Type B pancreatic cell (in vitro differentiated cells): ENCODE measurements at regions not wholly inside any gene's neighbourhood (a gene's known extent, or its start where the extent isn't known, plus 50 kb on each side); places are given as distances from the start of the nearest gene placed in this dataset.
A peak's percentile ranks its signal among the peaks of the same experiment; 100 is the strongest.

ENCODE experiments used
- DNase-seq: peaks from one replicate; pipeline ENCODE4 v3.0.0; 2021; ENCODE audit warnings: mixed read lengths; ENCODE audit not compliant: unreplicated experiment; ENCODE audit errors: extremely low spot score
- H3K27ac Mint-ChIP-seq: 2 replicates; pipeline ENCODE4 v1.8.0; 2021; ENCODE audit warnings: mild to moderate bottlenecking, mixed read lengths
- H3K27me3 Mint-ChIP-seq: 2 replicates; pipeline ENCODE4 v1.8.0; 2021; ENCODE audit warnings: mixed read lengths
- H3K36me3 Mint-ChIP-seq: 2 replicates; pipeline ENCODE4 v1.8.0; 2021; ENCODE audit warnings: mixed read lengths
- H3K4me1 Mint-ChIP-seq: one replicate; pipeline ENCODE4 v1.8.0; 2021; ENCODE audit warnings: mixed read lengths; ENCODE audit not compliant: unreplicated experiment
- H3K4me3 Mint-ChIP-seq: 2 replicates; pipeline ENCODE4 v1.8.0; 2021; ENCODE audit warnings: mild to moderate bottlenecking, mixed read lengths
- H3K9me3 Mint-ChIP-seq: 2 replicates; pipeline ENCODE4 v1.8.0; 2021; ENCODE audit warnings: mixed read lengths
- TF ChIP-seq, protein P1 (sequence below): fragments of 200-600 bp; sonication (generic); conservative IDR thresholded peaks from 2 replicates; pipeline ENCODE4 v1.5.0; 2021; ENCODE audit warnings: antibody characterized with exemption, mild to moderate bottlenecking

DNA sequence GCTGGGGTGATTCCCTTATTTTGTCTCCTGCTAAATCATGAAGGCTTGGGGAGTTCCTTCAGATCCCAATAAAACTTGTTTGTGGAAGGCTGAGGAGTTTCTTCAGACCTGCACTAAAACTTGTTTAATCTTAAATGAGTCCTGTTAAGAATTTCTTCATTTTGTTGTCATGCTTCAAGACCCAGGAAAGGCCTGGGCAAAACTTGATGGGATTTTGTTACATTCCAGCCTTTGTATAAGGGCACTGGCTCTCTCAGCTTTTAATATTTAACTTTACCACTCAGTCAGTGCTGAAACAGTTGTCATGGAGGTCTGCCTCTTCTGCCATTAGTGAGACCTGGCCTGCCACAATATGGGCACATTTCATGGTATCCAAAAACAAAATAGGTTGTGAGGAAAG, 699.0 kb downstream of the ETS1 start:
- Mint-ChIP-seq H3K27ac (no peak overlapping the region), H3K36me3 (peaks cover 5% of the 10 kb centered on the region), H3K4me1 (peaks cover 4% of the 10 kb centered on the region), H3K9me3 (peaks cover 7% of the 10 kb centered on the region), H3K4me3 (no peak overlapping the region), H3K27me3 (no peaks in the 10 kb centered on the region)
- DNase-seq: no peak
- TF ChIP-seq, protein P1, sequence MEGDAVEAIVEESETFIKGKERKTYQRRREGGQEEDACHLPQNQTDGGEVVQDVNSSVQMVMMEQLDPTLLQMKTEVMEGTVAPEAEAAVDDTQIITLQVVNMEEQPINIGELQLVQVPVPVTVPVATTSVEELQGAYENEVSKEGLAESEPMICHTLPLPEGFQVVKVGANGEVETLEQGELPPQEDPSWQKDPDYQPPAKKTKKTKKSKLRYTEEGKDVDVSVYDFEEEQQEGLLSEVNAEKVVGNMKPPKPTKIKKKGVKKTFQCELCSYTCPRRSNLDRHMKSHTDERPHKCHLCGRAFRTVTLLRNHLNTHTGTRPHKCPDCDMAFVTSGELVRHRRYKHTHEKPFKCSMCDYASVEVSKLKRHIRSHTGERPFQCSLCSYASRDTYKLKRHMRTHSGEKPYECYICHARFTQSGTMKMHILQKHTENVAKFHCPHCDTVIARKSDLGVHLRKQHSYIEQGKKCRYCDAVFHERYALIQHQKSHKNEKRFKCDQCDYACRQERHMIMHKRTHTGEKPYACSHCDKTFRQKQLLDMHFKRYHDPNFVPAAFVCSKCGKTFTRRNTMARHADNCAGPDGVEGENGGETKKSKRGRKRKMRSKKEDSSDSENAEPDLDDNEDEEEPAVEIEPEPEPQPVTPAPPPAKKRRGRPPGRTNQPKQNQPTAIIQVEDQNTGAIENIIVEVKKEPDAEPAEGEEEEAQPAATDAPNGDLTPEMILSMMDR: no peak

DNA sequence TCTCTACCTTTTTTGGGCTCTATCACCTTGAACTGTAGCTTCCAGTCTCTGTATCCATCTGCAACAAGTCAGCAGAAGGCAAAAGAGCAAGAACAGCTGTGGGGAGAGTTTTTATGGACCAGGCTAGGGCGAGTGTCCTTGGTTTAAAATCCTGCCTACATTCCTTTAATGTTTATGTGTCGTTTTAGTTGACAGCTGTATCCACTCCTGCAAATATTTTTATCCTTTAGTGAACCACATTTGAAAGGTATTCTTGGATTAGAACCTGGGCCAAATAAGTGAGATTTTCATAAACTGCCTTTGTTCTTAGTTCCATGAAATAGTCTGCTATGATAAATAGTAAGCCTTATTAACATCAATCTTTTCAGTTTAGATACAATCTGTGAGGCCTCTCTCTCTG, 712.2 kb downstream of the ETS1 start:
- no peak overlapping the region for H3K4me3 Mint-ChIP-seq
- no peaks in the 10 kb centered on the region for H3K4me1 Mint-ChIP-seq
- H3K36me3 Mint-ChIP-seq: no peaks in the 10 kb centered on the region
- no peaks in the 10 kb centered on the region for H3K27me3 Mint-ChIP-seq
- TF ChIP-seq, protein P1: no peak
- no peak overlapping the region for H3K27ac Mint-ChIP-seq
- no peaks in the 10 kb centered on the region for H3K9me3 Mint-ChIP-seq
- no peak for DNase-seq

DNA sequence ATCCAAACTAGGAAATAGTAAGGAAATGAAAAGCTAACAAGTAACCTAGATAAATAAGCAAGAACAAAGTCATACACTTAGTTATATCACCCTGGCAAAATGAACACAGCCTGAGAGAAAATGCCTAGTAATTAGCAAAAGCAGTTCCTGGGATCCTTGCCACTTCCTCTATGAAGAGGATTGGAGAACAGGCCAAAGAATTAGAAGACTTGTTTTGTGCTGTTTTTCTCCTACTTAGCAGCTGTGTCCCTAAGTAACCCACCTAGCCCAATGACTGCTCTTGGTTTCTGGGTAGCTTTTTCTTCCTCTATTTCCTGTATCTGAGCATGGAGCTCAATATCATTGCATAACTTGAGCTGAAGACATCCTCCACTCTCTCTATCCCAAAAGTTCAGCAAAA, 713.9 kb downstream of the ETS1 start:
- no peak for DNase-seq
- H3K27ac Mint-ChIP-seq: no peak overlapping the region
- no peaks in the 10 kb centered on the region for H3K4me1 Mint-ChIP-seq
- no peaks in the 10 kb centered on the region for H3K36me3 Mint-ChIP-seq
- no peaks in the 10 kb centered on the region for H3K27me3 Mint-ChIP-seq
- no peaks in the 10 kb centered on the region for H3K9me3 Mint-ChIP-seq
- no peak overlapping the region for H3K4me3 Mint-ChIP-seq
- TF ChIP-seq, protein P1: no peak

DNA sequence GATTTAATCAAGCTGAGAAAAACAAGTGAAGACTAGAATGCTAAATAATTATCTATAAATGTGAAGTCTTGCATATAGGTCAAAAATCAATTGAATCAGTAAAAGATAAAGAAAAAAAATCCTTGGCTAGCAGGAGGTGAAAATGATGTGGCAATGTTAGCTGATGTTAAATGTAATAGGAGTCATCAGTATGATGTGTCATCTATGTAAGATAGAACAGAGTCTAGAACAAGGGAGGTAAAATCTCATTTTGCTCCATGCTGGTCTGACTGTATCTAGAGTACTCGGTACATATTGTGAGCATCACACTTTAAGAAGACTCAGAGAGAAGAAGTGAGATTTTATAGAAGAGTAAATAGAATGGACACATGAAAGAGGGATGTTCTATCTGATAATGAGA, 721.2 kb downstream of the ETS1 start:
- peaks cover 4% of the 10 kb centered on the region for H3K9me3 Mint-ChIP-seq
- no peak overlapping the region for H3K27ac Mint-ChIP-seq
- peaks cover 3% of the 10 kb centered on the region for H3K27me3 Mint-ChIP-seq
- H3K4me1 Mint-ChIP-seq: peaks cover 9% of the 10 kb centered on the region
- H3K4me3 Mint-ChIP-seq: no peak overlapping the region
- no peaks in the 10 kb centered on the region for H3K36me3 Mint-ChIP-seq
- TF ChIP-seq, protein P1: no peak
- DNase-seq: no peak

DNA sequence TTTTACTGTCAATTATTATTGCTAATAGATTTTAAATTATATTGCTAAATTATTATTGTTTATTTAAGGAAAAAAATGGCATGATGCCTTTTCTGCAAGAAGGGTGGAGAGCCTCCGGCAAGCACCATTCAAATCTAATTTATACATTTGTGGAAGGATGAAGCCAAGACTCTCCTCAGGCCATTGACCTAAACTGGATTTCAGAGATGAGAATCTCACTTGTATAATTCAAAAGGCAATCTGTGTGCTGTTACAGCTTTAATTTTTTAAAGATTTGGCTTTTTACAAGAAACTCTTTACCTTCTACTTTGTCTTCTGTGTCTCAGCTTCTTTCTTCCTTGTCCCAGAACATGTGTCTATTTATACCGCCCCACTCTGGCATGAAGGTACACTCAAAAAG, 722.5 kb downstream of the ETS1 start:
- no peak for DNase-seq
- no peaks in the 10 kb centered on the region for H3K36me3 Mint-ChIP-seq
- TF ChIP-seq, protein P1: no peak
- peaks cover 9% of the 10 kb centered on the region for H3K4me1 Mint-ChIP-seq
- H3K9me3 Mint-ChIP-seq: peaks cover 4% of the 10 kb centered on the region
- peaks cover 3% of the 10 kb centered on the region for H3K27me3 Mint-ChIP-seq
- no peak overlapping the region for H3K4me3 Mint-ChIP-seq
- no peak overlapping the region for H3K27ac Mint-ChIP-seq

DNA sequence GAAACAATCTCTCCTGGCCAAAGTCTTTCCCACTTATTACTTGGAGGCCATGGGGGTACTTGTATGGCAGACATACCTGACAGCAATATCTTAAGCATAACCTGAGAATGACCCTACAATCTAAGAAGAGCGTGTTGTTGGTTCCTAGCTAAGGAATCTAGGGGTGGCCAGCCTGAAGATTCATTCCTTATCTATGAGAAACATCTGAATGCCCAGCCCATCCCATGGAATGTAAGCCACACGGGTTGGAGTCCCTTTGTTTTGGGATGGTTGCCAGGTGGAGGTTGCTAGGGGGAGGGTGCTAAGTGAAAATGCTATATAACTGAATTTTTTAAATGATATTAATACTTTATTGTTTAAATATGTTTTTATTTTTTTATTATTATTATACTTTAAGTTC, 725.0 kb downstream of the ETS1 start:
- peaks cover 4% of the 10 kb centered on the region for H3K9me3 Mint-ChIP-seq
- H3K4me3 Mint-ChIP-seq: no peak overlapping the region
- H3K27me3 Mint-ChIP-seq: peaks cover 3% of the 10 kb centered on the region
- peaks cover 9% of the 10 kb centered on the region for H3K4me1 Mint-ChIP-seq
- TF ChIP-seq, protein P1: no peak
- no peaks in the 10 kb centered on the region for H3K36me3 Mint-ChIP-seq
- peak overlapping the region; percentile 87 for H3K27ac Mint-ChIP-seq
- DNase-seq: no peak
